ENCODE measurements at regions not wholly inside any gene's neighbourhood (a gene's known extent, or its start where the extent isn't known, plus 50 kb on each side); places are given as distances from the start of the nearest gene placed in this dataset.

- peaks cover 5% of the 10 kb centered on the region; the same call in 1 of the 2 replicates for H3K4me1 ChIP-seq (ENCODE audit: insufficient read depth)
- H2AFZ ChIP-seq = no peak overlapping the region
- H3K9me2 ChIP-seq (ENCODE audit: insufficient read depth) = peaks cover 13% of the 10 kb centered on the region
- Mint-ChIP-seq H3K36me3 (ENCODE audit: low read depth) (no peaks in the 10 kb centered on the region), H3K27ac (no peak overlapping the region), H3K4me3 (no peak overlapping the region), H3K4me1 (peaks cover 26% of the 10 kb centered on the region), H3K9me3 (no peaks in the 10 kb centered on the region), H3K27me3 (ENCODE audit: insufficient read depth, low read depth, poor library complexity) (peaks cover 5% of the 10 kb centered on the region)
- no peaks in the 10 kb centered on the region for H3K36me3 ChIP-seq (ENCODE audit: insufficient read depth)
- H3F3A ChIP-seq (replicated peaks; ENCODE audit: low read depth) = no peaks in the 10 kb centered on the region
- H3K4me2 ChIP-seq = no peak overlapping the region
- DNase-seq (ENCODE audit: low spot score) (no peak), ATAC-seq (no peak)
- no peaks in the 10 kb centered on the region for H3K27me3 ChIP-seq (ENCODE audit: insufficient read depth)
- no peaks in the 10 kb centered on the region for H3K79me2 ChIP-seq (replicated peaks; ENCODE audit: insufficient read depth)
- TF ChIP-seq STAT1 (IDR thresholded peaks at IDR 0.05; ENCODE audit: unreplicated experiment) (no peak), EZH2phosphoT487 (IDR thresholded peaks at IDR 0.05; ENCODE audit: unreplicated experiment) (no peak), ZNF462 (CRISPR knock-in tag; IDR thresholded peaks at IDR 0.05) (no peak), EZH2 (IDR thresholded peaks at IDR 0.05; ENCODE audit: low read depth, unreplicated experiment) (no peak), CREB1 (CRISPR knock-in tag; IDR thresholded peaks at IDR 0.05; ENCODE audit: low read depth) (no peak), NANOG (IDR thresholded peaks at IDR 0.05; ENCODE audit: borderline replicate concordance) (no peak), REST (IDR thresholded peaks at IDR 0.05; ENCODE audit: unreplicated experiment) (no peak), ZNF114 (CRISPR knock-in tag; IDR thresholded peaks at IDR 0.05) (no peak), ZNF331 (CRISPR knock-in tag; IDR thresholded peaks at IDR 0.05; ENCODE audit: low read depth) (no peak), JUNB (IDR thresholded peaks at IDR 0.05; ENCODE audit: unreplicated experiment) (no peak), POLR2AphosphoS5 (IDR thresholded peaks at IDR 0.05; ENCODE audit: low read depth) (no peak), CTCF (conservative IDR thresholded peaks at IDR 0.05; ENCODE audit: low read depth in 2 of 2) (no peak)
- no peak overlapping the region for H3K4me3 ChIP-seq
- H3K27ac ChIP-seq (ENCODE audit: low read depth) = no peak overlapping the region
- H4K20me1 ChIP-seq (replicated peaks; ENCODE audit: insufficient read depth) = no peaks in the 10 kb centered on the region
Measured at GRCh38 chr14:30271811-30272323, 287.1 kb upstream of the G2E3 start.

Measured in GM23338 (cell line).